HEK293T (cell line): ENCODE measurements at regions not wholly inside any gene's neighbourhood (a gene's known extent, or its start where the extent isn't known, plus 50 kb on each side); places are given as distances from the start of the nearest gene placed in this dataset.
"Not testable (repeated sequence)": the region's sequence is repeated elsewhere in the genome, so short reads cannot be mapped to it uniquely, and the experiment has no call there.

Source experiments
- CTCF ChIA-PET: fragments of 350-600 bp; formaldehyde crosslinking; extraction: SDS; loops from one replicate; lab custom pipeline; 2021; ENCODE audit warnings: antibody characterized with exemption, inconsistent platforms; lab: Yijun Ruan, JAX
- POLR2A ChIA-PET: fragments of 350-600 bp; formaldehyde crosslinking; extraction: SDS; loops from one replicate; lab custom pipeline; 2020; ENCODE audit warnings: antibody characterized with exemption, inconsistent platforms; lab: Yijun Ruan, JAX
- DNase-seq: peaks from one replicate; pipeline ENCODE4 v3.0.0; 2012; ENCODE audit warnings: mixed read lengths; ENCODE audit errors: extremely low spot score
- ARNT ChIP-seq: fragments of 450-650 bp; IDR thresholded peaks from 2 replicates; pipeline ENCODE4 v1.6.1; 2017; ENCODE audit warnings: mild to moderate bottlenecking
- BHLHE40 ChIP-seq: fragments of 450-650 bp; IDR thresholded peaks from 2 replicates; pipeline ENCODE4 v1.6.1; 2016; ENCODE audit warnings: mild to moderate bottlenecking, moderate library complexity, borderline replicate concordance
- CTBP1 ChIP-seq: fragments of 450-650 bp; IDR thresholded peaks from 2 replicates; pipeline ENCODE4 v1.6.1; 2016; ENCODE audit warnings: borderline replicate concordance
- ELF4 ChIP-seq: fragments of 450-650 bp; IDR thresholded peaks from 2 replicates; pipeline ENCODE4 v1.6.1; 2017; ENCODE audit warnings: antibody characterized with exemption
- FOXA1 ChIP-seq: fragments of 450-650 bp; IDR thresholded peaks from 2 replicates; pipeline ENCODE4 v1.6.1; 2016; ENCODE audit warnings: mild to moderate bottlenecking
- FOXK2 ChIP-seq: fragments of 450-650 bp; IDR thresholded peaks from 2 replicates; pipeline ENCODE4 v1.6.1; 2016; ENCODE audit warnings: mild to moderate bottlenecking
- FOXM1 ChIP-seq: fragments of 450-650 bp; IDR thresholded peaks from 2 replicates; pipeline ENCODE4 v1.6.1; 2017; ENCODE audit warnings: mild to moderate bottlenecking, borderline replicate concordance
- HDGF ChIP-seq: fragments of 450-650 bp; IDR thresholded peaks from 2 replicates; pipeline ENCODE4 v1.6.1; 2017; ENCODE audit warnings: antibody characterized with exemption, borderline replicate concordance
- L3MBTL2 ChIP-seq: fragments of 450-650 bp; conservative IDR thresholded peaks from 2 replicates; pipeline ENCODE4 v1.6.1; 2016; ENCODE audit warnings: mild to moderate bottlenecking
- LEF1 ChIP-seq: fragments of 450-650 bp; IDR thresholded peaks from 2 replicates; pipeline ENCODE4 v1.6.1; 2017; ENCODE audit warnings: mild to moderate bottlenecking, borderline replicate concordance
- NFRKB ChIP-seq: fragments of 450-650 bp; IDR thresholded peaks from 2 replicates; pipeline ENCODE4 v1.6.1; 2016; ENCODE audit warnings: mild to moderate bottlenecking, moderate library complexity
- PKNOX1 ChIP-seq: fragments of 450-650 bp; IDR thresholded peaks from 2 replicates; pipeline ENCODE4 v1.6.1; 2016
- SP1 ChIP-seq: fragments of 450-650 bp; IDR thresholded peaks from 2 replicates; pipeline ENCODE4 v1.6.1; 2017
- SUZ12 ChIP-seq: fragments of 450-650 bp; IDR thresholded peaks from 2 replicates; pipeline ENCODE4 v1.6.1; 2016; ENCODE audit warnings: mild to moderate bottlenecking
- TARDBP ChIP-seq: fragments of 450-650 bp; IDR thresholded peaks from 2 replicates; pipeline ENCODE4 v1.6.1; 2016
- ZNF384 ChIP-seq: fragments of 450-650 bp; IDR thresholded peaks from 2 replicates; pipeline ENCODE4 v1.6.1; 2016

GRCh38 chr14:40983604-40984003 lies 623.1 kb upstream of the LRFN5 start:
- ChIA-PET CTCF (no interaction called here), POLR2A (no interaction called here)
- TF ChIP-seq ELF4 (no peak), NFRKB (no peak), CTBP1 (no peak), LEF1 (no peak)
- DNase-seq, result no peak

GRCh38 chr14:40981247-40981646 lies 625.4 kb upstream of the LRFN5 start:
- no peak for DNase-seq
- ChIA-PET POLR2A (no interaction called here), CTCF (no interaction called here)
- TF ChIP-seq L3MBTL2 (no peak), FOXK2 (no peak), ELF4 (no peak), LEF1 (no peak), PKNOX1 (no peak), FOXA1 (no peak), HDGF (no peak), ARNT (no peak), BHLHE40 (no peak), FOXM1 (no peak)

GRCh38 chr14:40960257-40960656 lies 646.4 kb upstream of the LRFN5 start:
- CTCF ChIA-PET, DNase-seq, POLR2A ChIA-PET: not testable (repeated sequence)

- TF ChIP-seq FOXA1 (no peak), TARDBP (no peak), L3MBTL2 (no peak), ELF4 (no peak), NFRKB (no peak), FOXK2 (no peak), BHLHE40 (no peak), ZNF384 (no peak), LEF1 (no peak), HDGF (no peak), PKNOX1 (no peak), SP1 (no peak), SUZ12 (no peak), CTBP1 (no peak), ARNT (no peak), FOXM1 (no peak)
- CTCF ChIA-PET, result no interaction called here
- no peak for DNase-seq
- POLR2A ChIA-PET, result no interaction called here
Observed at GRCh38 chr14:40955131-40955505, 651.6 kb upstream of the LRFN5 start.

- DNase-seq, CTCF ChIA-PET, POLR2A ChIA-PET: not testable (repeated sequence)
Observed at GRCh38 chr14:40954448-40955130, 652.1 kb upstream of the LRFN5 start.

- POLR2A ChIA-PET, result no interaction called here
Observed at GRCh38 chr14:40944521-40944920, 662.2 kb upstream of the LRFN5 start.

More at GRCh38 chr14:40944521-40944920, 662.2 kb upstream of the LRFN5 start:
- TF ChIP-seq BHLHE40 (no peak), TARDBP (no peak), SP1 (no peak), NFRKB (no peak), CTBP1 (no peak), LEF1 (no peak), HDGF (no peak), L3MBTL2 (no peak), SUZ12 (no peak), FOXK2 (no peak), FOXA1 (no peak), ELF4 (no peak), ZNF384 (no peak), FOXM1 (no peak), ARNT (no peak), PKNOX1 (no peak)
- DNase-seq, result no peak
- CTCF ChIA-PET, result no interaction called here
